Esophagus (tissue), 2 donors: ENCODE measurements at regions not wholly inside any gene's neighbourhood (a gene's known extent, or its start where the extent isn't known, plus 50 kb on each side); places are given as distances from the start of the nearest gene placed in this dataset.

Source experiments
- H3K27ac ChIP-seq, 2 donors: one replicate each; pipeline ENCODE4 v1.5.1; 2013; ENCODE audit warnings: low read depth in 2 of 2, mild to moderate bottlenecking in 2 of 2, inconsistent platforms in 1 of 2, low read length in 1 of 2, moderate library complexity in 1 of 2
- H3K27me3 ChIP-seq, 2 donors: one replicate each; pipeline ENCODE4 v1.6.1; 2013; ENCODE audit warnings: low read length in 2 of 2, control low read depth in 1 of 2, mild to moderate bottlenecking in 1 of 2; ENCODE audit not compliant: insufficient read depth in 2 of 2, control insufficient read depth in 1 of 2
- H3K36me3 ChIP-seq, 2 donors: one replicate each; pipeline ENCODE4 v1.6.1; 2013; ENCODE audit warnings: low read length in 1 of 2; ENCODE audit not compliant: control insufficient read depth in 2 of 2, insufficient read depth in 2 of 2
- H3K4me1 ChIP-seq, 2 donors: one replicate each; pipeline ENCODE4 v1.6.1; 2013; ENCODE audit warnings: low read length in 1 of 2; ENCODE audit not compliant: control insufficient read depth in 2 of 2, insufficient read depth in 2 of 2
- H3K4me3 ChIP-seq, 2 donors: one replicate each; pipeline ENCODE4 v1.5.1; 2013; ENCODE audit warnings: low read length in 2 of 2, mild to moderate bottlenecking in 2 of 2, low read depth in 1 of 2, moderate library complexity in 1 of 2
- H3K9me3 ChIP-seq, 2 donors: one replicate each; pipeline ENCODE4 v1.6.1; 2013; ENCODE audit warnings: mild to moderate bottlenecking in 2 of 2, low read depth in 1 of 2, low read length in 1 of 2, moderate library complexity in 1 of 2; ENCODE audit not compliant: control insufficient read depth in 2 of 2, insufficient read depth in 1 of 2
- WGBS, 2 donors: extraction: QIAGEN DNeasy Blood & Tissue Kit; methylation state at CpG; one replicate each; pipeline ENCODE4 v1.1.7; 2013; 5-methylcytosine and 5-hydroxymethylcytosine counted together
- donor health status: healthy with polysubstance abuse.
- donor health status: Bipolar disorder and iron deficiency.

GRCh38 chr14:82138431-82138830 lies 604.8 kb upstream of the SEL1L start:
- Histone ChIP-seq H3K27me3 (no peaks in the 10 kb centered on the region), H3K4me1 (no peaks in the 10 kb centered on the region), H3K4me3 (no peak overlapping the region), H3K9me3 (peaks cover 0 to 3% of the 10 kb centered on the region in 2 donors), H3K36me3 (no peaks in the 10 kb centered on the region), H3K27ac (no peak overlapping the region)
- 77 to 78% methylated on average over 1 of the region's 1 CpG for WGBS, 2 donors

GRCh38 chr14:82146846-82147245 lies 613.2 kb upstream of the SEL1L start:
- Histone ChIP-seq H3K9me3 (no peaks in the 10 kb centered on the region), H3K4me1 (no peaks in the 10 kb centered on the region), H3K4me3 (no peak overlapping the region), H3K27ac (no peak overlapping the region), H3K27me3 (no peaks in the 10 kb centered on the region), H3K36me3 (no peaks in the 10 kb centered on the region)

- 68 to 82% methylated on average over 4 of the region's 4 CpGs for WGBS, 2 donors
These were observed 620.0 kb upstream of the SEL1L start for GRCh38 chr14:82153689-82154088.

GRCh38 chr14:82159624-82160023 lies 626.0 kb upstream of the SEL1L start:
- H3K27me3 ChIP-seq: no peaks in the 10 kb centered on the region
- H3K36me3 ChIP-seq: no peaks in the 10 kb centered on the region
- 94 to 95% methylated on average over 3 of the region's 3 CpGs for WGBS, 2 donors
- no peak overlapping the region for H3K4me3 ChIP-seq
- no peaks in the 10 kb centered on the region for H3K9me3 ChIP-seq
- H3K27ac ChIP-seq: no peak overlapping the region
- no peaks in the 10 kb centered on the region for H3K4me1 ChIP-seq

More at GRCh38 chr14:82153689-82154088, 620.0 kb upstream of the SEL1L start:
- Histone ChIP-seq H3K36me3 (no peaks in the 10 kb centered on the region), H3K27me3 (no peaks in the 10 kb centered on the region), H3K4me1 (no peaks in the 10 kb centered on the region), H3K27ac (no peak overlapping the region), H3K4me3 (no peak overlapping the region), H3K9me3 (no peaks in the 10 kb centered on the region)

GRCh38 chr14:82180139-82180538 lies 646.5 kb upstream of the SEL1L start:
- Histone ChIP-seq H3K27me3 (no peaks in the 10 kb centered on the region), H3K4me3 (no peak overlapping the region), H3K36me3 (no peaks in the 10 kb centered on the region), H3K4me1 (no peaks in the 10 kb centered on the region), H3K9me3 (no peaks in the 10 kb centered on the region), H3K27ac (no peak overlapping the region)
- WGBS, 2 donors: 63 to 82% methylated on average over 2 of the region's 2 CpGs

GRCh38 chr14:82182646-82183045 lies 649.0 kb upstream of the SEL1L start:
- H3K27me3 ChIP-seq: no peaks in the 10 kb centered on the region
- no peaks in the 10 kb centered on the region for H3K9me3 ChIP-seq
- no peak overlapping the region for H3K27ac ChIP-seq
- H3K36me3 ChIP-seq: no peaks in the 10 kb centered on the region
- H3K4me3 ChIP-seq: no peak overlapping the region
- H3K4me1 ChIP-seq: no peaks in the 10 kb centered on the region

- Histone ChIP-seq H3K4me1 (no peaks in the 10 kb centered on the region), H3K27me3 (no peaks in the 10 kb centered on the region), H3K4me3 (no peak overlapping the region), H3K36me3 (no peaks in the 10 kb centered on the region), H3K27ac (no peak overlapping the region), H3K9me3 (no peaks in the 10 kb centered on the region)
- 48 to 50% methylated on average over 3 of the region's 3 CpGs for WGBS, 2 donors
These were observed 657.1 kb upstream of the SEL1L start for GRCh38 chr14:82190742-82191141.

- no peak overlapping the region for H3K4me3 ChIP-seq
- no peaks in the 10 kb centered on the region for H3K27me3 ChIP-seq
- 60 to 67% methylated on average over 2 of the region's 2 CpGs for whole genome bisulfite sequencing, 2 donors
- no peaks in the 10 kb centered on the region for H3K9me3 ChIP-seq
- no peaks in the 10 kb centered on the region for H3K36me3 ChIP-seq
- H3K27ac ChIP-seq: no peak overlapping the region
- H3K4me1 ChIP-seq: no peaks in the 10 kb centered on the region
These were observed 658.7 kb upstream of the SEL1L start for GRCh38 chr14:82192387-82192786.

- WGBS, 2 donors: 18 to 26% methylated on average over 2 of the region's 2 CpGs
- Histone ChIP-seq H3K9me3 (no peaks in the 10 kb centered on the region), H3K27me3 (no peaks in the 10 kb centered on the region), H3K4me3 (no peak overlapping the region), H3K27ac (no peak overlapping the region), H3K4me1 (no peaks in the 10 kb centered on the region), H3K36me3 (no peaks in the 10 kb centered on the region)
These were observed 689.6 kb upstream of the SEL1L start for GRCh38 chr14:82223276-82223675.

- H3K27me3 ChIP-seq: no peaks in the 10 kb centered on the region
- no peak overlapping the region for H3K4me3 ChIP-seq
- no peak overlapping the region for H3K27ac ChIP-seq
- H3K9me3 ChIP-seq: no peaks in the 10 kb centered on the region
- no peaks in the 10 kb centered on the region for H3K36me3 ChIP-seq
- H3K4me1 ChIP-seq: no peaks in the 10 kb centered on the region
- WGBS, 2 donors: 60 to 65% methylated on average over 3 of the region's 3 CpGs
These were observed 691.0 kb upstream of the SEL1L start for GRCh38 chr14:82224610-82225009.
